Mesendoderm (in vitro differentiated cells): ENCODE measurements at regions not wholly inside any gene's neighbourhood (a gene's known extent, or its start where the extent isn't known, plus 50 kb on each side); places are given as distances from the start of the nearest gene placed in this dataset.

Source experiments
- DNase-seq: peaks from one replicate; pipeline ENCODE4 v3.0.0; 2013
- H2AK5ac ChIP-seq: 2 replicates; pipeline ENCODE4 v1.6.1; 2013; ENCODE audit warnings: low read length, inconsistent platforms
- H2BK120ac ChIP-seq: 2 replicates; pipeline ENCODE4 v1.6.1; 2013; ENCODE audit warnings: low read depth, mild to moderate bottlenecking, low read length, moderate library complexity, mixed read lengths
- H2BK15ac ChIP-seq: replicated peaks from 2 replicates; pipeline ENCODE4 v1.6.1; 2013; ENCODE audit warnings: low read depth, mild to moderate bottlenecking, moderate library complexity
- H2BK5ac ChIP-seq: 2 replicates; pipeline ENCODE4 v1.6.1; 2013; ENCODE audit warnings: low read length, inconsistent platforms
- H3K18ac ChIP-seq: 2 replicates; pipeline ENCODE4 v1.6.1; 2013; ENCODE audit warnings: mild to moderate bottlenecking, low read length, mixed read lengths
- H3K23ac ChIP-seq: one replicate; pipeline ENCODE4 v1.6.1; 2013; ENCODE audit warnings: low read length
- H3K27ac ChIP-seq: 2 replicates; pipeline ENCODE4 v1.5.1; 2013; ENCODE audit warnings: low read depth, mild to moderate bottlenecking, inconsistent platforms, low read length, moderate library complexity
- H3K27me3 ChIP-seq: 2 replicates; pipeline ENCODE4 v1.6.1; 2013; ENCODE audit warnings: low read length, control low read depth, mild to moderate bottlenecking, inconsistent platforms; ENCODE audit not compliant: insufficient read depth, poor library complexity
- H3K36me3 ChIP-seq: 2 replicates; pipeline ENCODE4 v1.6.1; 2013; ENCODE audit warnings: low read length, inconsistent platforms; ENCODE audit not compliant: control insufficient read depth, insufficient read depth
- H3K4ac ChIP-seq: one replicate; pipeline ENCODE4 v1.6.1; 2013; ENCODE audit warnings: low read depth, mild to moderate bottlenecking, low read length, moderate library complexity
- H3K4me1 ChIP-seq: 2 replicates; pipeline ENCODE4 v1.6.1; 2013; ENCODE audit warnings: low read depth, low read length, inconsistent platforms; ENCODE audit not compliant: control insufficient read depth
- H3K4me2 ChIP-seq: 2 replicates; pipeline ENCODE4 v1.6.1; 2013; ENCODE audit warnings: low read length
- H3K4me3 ChIP-seq: 2 replicates; pipeline ENCODE4 v1.5.1; 2013; ENCODE audit warnings: mild to moderate bottlenecking, low read length
- H3K56ac ChIP-seq: one replicate; pipeline ENCODE4 v1.6.1; 2013; ENCODE audit warnings: low read length
- H3K79me1 ChIP-seq: 2 replicates; pipeline ENCODE4 v1.6.1; 2013; ENCODE audit warnings: low read length, inconsistent platforms
- H3K79me2 ChIP-seq: 2 replicates; pipeline ENCODE4 v1.6.1; 2013; ENCODE audit warnings: mild to moderate bottlenecking, low read length; ENCODE audit not compliant: control insufficient read depth, insufficient read depth
- H3K9ac ChIP-seq: 2 replicates; pipeline ENCODE4 v1.6.1; 2013; ENCODE audit warnings: low read length, inconsistent platforms
- H4K5ac ChIP-seq: one replicate; pipeline ENCODE4 v1.6.1; 2013; ENCODE audit warnings: low read length
- H4K8ac ChIP-seq: one replicate; pipeline ENCODE4 v1.6.1; 2013; ENCODE audit warnings: low read depth, mild to moderate bottlenecking, control low read depth, low read length, moderate library complexity
- WGBS: extraction: QIAGEN DNeasy Blood & Tissue Kit; methylation state at CpG from one replicate; pipeline ENCODE4 v1.1.7; 2013; ENCODE audit warnings: low lambda C conversion rate, missing lambda C conversion rate; ENCODE audit not compliant: insufficient coverage; ENCODE audit errors: extremely low coverage; 5-methylcytosine and 5-hydroxymethylcytosine counted together

- Histone ChIP-seq H3K27ac (no peak overlapping the region), H3K4me3 (no peak overlapping the region), H3K79me2 (no peaks in the 10 kb centered on the region), H2BK120ac (no peak overlapping the region), H4K8ac (no peak overlapping the region), H2BK15ac (no peak overlapping the region), H3K4me2 (no peak overlapping the region), H3K18ac (no peak overlapping the region), H3K4me1 (peaks cover 24% of the 10 kb centered on the region), H3K9ac (no peak overlapping the region), H3K36me3 (no peaks in the 10 kb centered on the region), H2AK5ac (peak overlapping the region; percentile 11), H3K27me3 (no peaks in the 10 kb centered on the region), H4K5ac (no peak overlapping the region), H3K56ac (peak overlapping the region; percentile 46), H3K79me1 (no peaks in the 10 kb centered on the region), H2BK5ac (no peak overlapping the region), H3K23ac (no peak overlapping the region), H3K4ac (no peak overlapping the region)
- peak; percentile 42 for DNase-seq
- no CpG with 5 or more reads among the region's 3 CpGs for WGBS
Observed at GRCh38 chr13:99693351-99693750, 192.1 kb downstream of the TM9SF2 start.

GRCh38 chr13:99692854-99693253 is 191.6 kb downstream of the TM9SF2 start:
- Histone ChIP-seq H3K56ac (no peak overlapping the region), H3K27me3 (no peaks in the 10 kb centered on the region), H3K27ac (no peak overlapping the region), H3K23ac (no peak overlapping the region), H2BK15ac (no peak overlapping the region), H3K4ac (no peak overlapping the region), H3K79me2 (no peaks in the 10 kb centered on the region), H4K8ac (no peak overlapping the region), H4K5ac (no peak overlapping the region), H3K36me3 (no peaks in the 10 kb centered on the region), H2AK5ac (no peak overlapping the region), H3K79me1 (no peaks in the 10 kb centered on the region), H3K4me1 (peaks cover 24% of the 10 kb centered on the region), H3K18ac (no peak overlapping the region), H2BK5ac (no peak overlapping the region), H3K9ac (no peak overlapping the region), H3K4me2 (no peak overlapping the region), H3K4me3 (no peak overlapping the region), H2BK120ac (no peak overlapping the region)
- no CpG with 5 or more reads among the region's 2 CpGs for WGBS
- no peak for DNase-seq

- Histone ChIP-seq H2BK15ac (peak overlapping the region; percentile 65), H3K18ac (peak overlapping the region; percentile 92), H3K4me3 (no peak overlapping the region), H2BK5ac (no peak overlapping the region), H2AK5ac (no peak overlapping the region), H2BK120ac (no peak overlapping the region), H4K8ac (no peak overlapping the region), H3K79me2 (no peaks in the 10 kb centered on the region), H3K56ac (no peak overlapping the region), H3K4ac (no peak overlapping the region), H3K4me2 (no peak overlapping the region), H3K9ac (no peak overlapping the region), H3K4me1 (peaks cover 31% of the 10 kb centered on the region), H3K23ac (no peak overlapping the region), H3K27ac (no peak overlapping the region), H3K27me3 (no peaks in the 10 kb centered on the region), H3K79me1 (no peaks in the 10 kb centered on the region), H3K36me3 (no peaks in the 10 kb centered on the region), H4K5ac (no peak overlapping the region)
- DNase-seq = no peak
- WGBS = no CpG with 5 or more reads among the region's 7 CpGs
Observed at GRCh38 chr13:99691552-99691951, 190.3 kb downstream of the TM9SF2 start.

GRCh38 chr13:99690426-99691174 is 189.3 kb downstream of the TM9SF2 start:
- Histone ChIP-seq H3K18ac (peak overlapping the region; percentile 99), H3K4me3 (no peak overlapping the region), H3K36me3 (no peaks in the 10 kb centered on the region), H3K23ac (no peak overlapping the region), H4K8ac (no peak overlapping the region), H4K5ac (peak overlapping the region; percentile 84), H2AK5ac (no peak overlapping the region), H3K9ac (peak overlapping the region; percentile 30), H3K4me1 (peaks cover 33% of the 10 kb centered on the region), H3K4ac (peak overlapping the region; percentile 70), H3K56ac (peak overlapping the region; percentile 72), H2BK15ac (peak overlapping the region; percentile 79), H3K27ac (no peak overlapping the region), H3K27me3 (no peaks in the 10 kb centered on the region), H2BK120ac (peak overlapping the region; percentile 98), H3K4me2 (no peak overlapping the region), H2BK5ac (peak overlapping the region; percentile 35), H3K79me1 (no peaks in the 10 kb centered on the region), H3K79me2 (no peaks in the 10 kb centered on the region)
- DNase-seq = peak; percentile 24
- WGBS = no CpG with 5 or more reads among the region's 9 CpGs

- H3K4ac ChIP-seq = no peak overlapping the region
- H3K27me3 ChIP-seq = no peaks in the 10 kb centered on the region
- no peak overlapping the region for H4K8ac ChIP-seq
Observed at GRCh38 chr13:99689955-99690354, 188.7 kb downstream of the TM9SF2 start.

More at GRCh38 chr13:99689955-99690354, 188.7 kb downstream of the TM9SF2 start:
- peak; percentile 58 for DNase-seq
- H2BK120ac ChIP-seq = peak overlapping the region; percentile 98
- H3K9ac ChIP-seq = peak overlapping the region; percentile 30
- no peak overlapping the region for H2BK5ac ChIP-seq
- H3K23ac ChIP-seq = no peak overlapping the region
- H3K56ac ChIP-seq = peak overlapping the region; percentile 72
- H3K18ac ChIP-seq = peak overlapping the region; percentile 99
- H3K4me2 ChIP-seq = no peak overlapping the region
- H3K27ac ChIP-seq = no peak overlapping the region
- peak overlapping the region; percentile 79 for H2BK15ac ChIP-seq
- peak overlapping the region; percentile 84 for H4K5ac ChIP-seq
- H3K4me1 ChIP-seq = peaks cover 33% of the 10 kb centered on the region
- no peaks in the 10 kb centered on the region for H3K79me2 ChIP-seq
- H3K4me3 ChIP-seq = no peak overlapping the region
- H3K79me1 ChIP-seq = no peaks in the 10 kb centered on the region
- WGBS = no CpG with 5 or more reads among the region's 6 CpGs
- no peak overlapping the region for H2AK5ac ChIP-seq
- no peaks in the 10 kb centered on the region for H3K36me3 ChIP-seq
